HG02763 (cell line): ENCODE measurements at regions not wholly inside any gene's neighbourhood (a gene's known extent, or its start where the extent isn't known, plus 50 kb on each side); places are given as distances from the start of the nearest gene placed in this dataset.

ENCODE experiments used
- ATAC-seq: cut with Tn5 transposase; IDR thresholded peaks from one replicate; pipeline ENCODE4 v1.9.1; 2021; ENCODE audit warnings: mild to moderate bottlenecking, moderate library complexity; ENCODE audit not compliant: unreplicated experiment

- no peak for ATAC-seq
Observed at GRCh38 chr15:62567501-62567900, 402.4 kb upstream of the C2CD4B start.

DNA sequence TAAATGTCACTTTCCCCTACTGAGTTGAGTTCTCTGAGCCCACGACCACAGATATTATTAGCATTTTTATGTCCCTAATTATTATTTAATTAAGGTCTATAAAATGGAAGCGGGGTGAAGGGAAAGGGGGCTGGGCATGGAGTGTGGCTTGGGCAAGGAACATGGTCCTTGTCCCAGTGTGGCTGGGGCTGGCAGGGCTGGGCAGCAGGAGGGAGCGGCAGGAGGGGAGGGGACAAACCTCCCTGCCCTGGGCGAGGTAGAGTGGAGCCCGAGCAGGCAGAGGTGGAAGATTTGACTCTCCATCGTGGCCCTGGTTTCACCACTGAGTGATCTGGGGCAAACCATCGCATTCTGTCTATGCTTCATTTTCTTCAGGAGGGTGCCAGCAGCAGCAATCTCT, 402.9 kb upstream of the C2CD4B start:
- no peak for ATAC-seq

GRCh38 chr15:62568702-62569101, 403.6 kb upstream of the C2CD4B start:
- no peak for ATAC-seq

- ATAC-seq, result no peak
Observed at GRCh38 chr15:62569460-62570404, 404.6 kb upstream of the C2CD4B start.

- no peak for ATAC-seq
Observed at GRCh38 chr15:62570405-62570783, 405.3 kb upstream of the C2CD4B start.

DNA sequence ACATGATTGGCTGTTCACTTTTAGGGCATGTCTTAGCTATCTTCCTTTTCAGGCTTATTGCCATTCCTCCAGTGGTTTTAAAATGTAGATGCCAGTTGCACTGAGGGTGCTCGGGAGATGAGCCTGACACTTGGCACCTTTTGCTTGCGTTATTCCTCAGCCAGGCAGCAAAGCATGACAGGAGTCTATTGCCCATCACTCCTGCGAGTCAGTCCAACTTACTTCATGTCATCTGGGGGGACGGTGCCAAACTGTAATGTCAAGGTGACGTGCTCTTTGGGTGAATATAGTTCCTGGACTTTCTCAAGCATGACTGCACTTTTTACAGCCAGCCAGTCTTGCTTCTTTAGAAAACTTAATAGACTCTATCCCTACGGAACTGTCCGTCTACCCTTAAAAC, 406.0 kb upstream of the C2CD4B start:
- ATAC-seq, result no peak

DNA sequence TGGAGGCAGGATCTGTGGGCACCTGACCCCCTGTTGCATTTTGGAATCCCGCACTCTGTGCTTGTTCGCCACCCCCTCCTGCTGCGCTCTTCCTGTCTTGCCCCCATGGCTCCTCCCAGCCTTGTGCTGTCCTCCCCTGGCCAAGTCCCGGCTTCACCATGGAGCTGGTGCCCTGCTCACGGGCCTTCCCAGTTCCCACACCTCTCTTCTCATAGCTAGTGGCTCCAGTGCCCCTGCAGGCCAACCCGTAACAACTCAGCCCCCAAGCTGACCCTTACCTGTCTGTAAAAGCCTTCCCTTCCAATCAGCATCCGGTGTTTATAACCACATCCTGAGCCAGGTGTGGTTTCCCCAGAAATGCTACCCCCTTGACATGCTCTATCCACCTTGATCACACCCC, 407.7 kb upstream of the C2CD4B start:
- no peak for ATAC-seq

DNA sequence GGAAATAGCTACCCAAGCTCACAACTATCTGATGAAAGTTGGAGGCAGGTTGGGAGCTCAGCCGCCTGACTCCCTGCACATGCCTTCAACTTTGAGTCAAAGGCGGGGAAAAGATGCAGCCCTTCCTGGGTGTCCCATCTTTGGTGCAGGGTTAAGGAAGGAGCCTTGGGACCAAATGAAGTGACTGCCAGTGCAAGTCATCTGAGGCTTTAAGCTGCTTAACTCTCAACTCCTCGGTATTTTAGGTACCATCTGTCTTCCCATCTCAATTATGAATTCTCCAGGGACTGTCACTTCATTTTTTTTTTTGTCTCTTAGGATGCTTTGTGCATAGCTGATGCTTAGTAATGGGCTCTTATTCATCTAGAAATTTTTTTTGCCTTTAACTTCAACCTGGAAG, 408.8 kb upstream of the C2CD4B start:
- no peak for ATAC-seq

- no peak for ATAC-seq
Observed at GRCh38 chr15:62578546-62578945, 413.5 kb upstream of the C2CD4B start.

DNA sequence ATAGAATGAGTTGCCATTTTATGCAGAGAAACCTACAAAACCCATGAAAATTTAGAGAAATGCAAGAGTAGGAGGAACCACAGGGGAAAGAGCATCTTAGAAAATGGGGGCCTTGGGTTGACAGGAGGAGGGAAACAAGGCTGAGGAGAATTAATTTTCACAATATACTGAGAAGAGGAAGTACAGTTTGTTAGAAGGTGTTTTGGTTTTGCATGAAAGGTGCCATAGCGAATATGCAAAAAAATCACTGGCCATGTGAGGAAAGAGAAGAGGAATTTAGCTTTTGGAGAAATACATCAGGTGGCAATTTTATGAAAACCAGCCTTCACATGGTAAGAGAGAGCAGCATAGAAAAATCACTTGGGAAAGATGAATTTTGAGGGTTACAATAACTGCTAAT, 413.9 kb upstream of the C2CD4B start:
- ATAC-seq, result no peak

GRCh38 chr15:62579842-62580241, 414.8 kb upstream of the C2CD4B start:
- ATAC-seq, result no peak

DNA sequence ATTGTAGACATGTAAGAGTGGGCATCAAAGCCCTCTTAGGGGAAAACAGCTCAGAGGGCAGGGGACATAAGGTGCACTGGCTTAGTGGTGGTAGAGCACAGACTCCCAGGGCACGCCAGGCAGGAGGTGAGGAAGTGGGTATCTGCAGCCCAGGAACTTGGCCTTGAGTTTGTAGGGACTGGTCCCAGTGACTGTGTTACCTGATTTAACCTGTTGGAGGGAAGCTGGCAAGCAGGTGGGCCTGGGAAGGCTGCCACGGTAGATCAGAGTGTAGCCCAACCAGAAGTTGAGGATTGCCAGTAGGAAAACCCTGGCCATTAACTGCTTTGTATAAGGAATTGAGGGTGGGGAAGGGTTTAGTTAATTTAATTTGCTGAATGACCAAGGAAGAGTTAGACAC, 417.5 kb upstream of the C2CD4B start:
- no peak for ATAC-seq

- no peak for ATAC-seq
Observed at GRCh38 chr15:62584301-62585235, 419.5 kb upstream of the C2CD4B start.

DNA sequence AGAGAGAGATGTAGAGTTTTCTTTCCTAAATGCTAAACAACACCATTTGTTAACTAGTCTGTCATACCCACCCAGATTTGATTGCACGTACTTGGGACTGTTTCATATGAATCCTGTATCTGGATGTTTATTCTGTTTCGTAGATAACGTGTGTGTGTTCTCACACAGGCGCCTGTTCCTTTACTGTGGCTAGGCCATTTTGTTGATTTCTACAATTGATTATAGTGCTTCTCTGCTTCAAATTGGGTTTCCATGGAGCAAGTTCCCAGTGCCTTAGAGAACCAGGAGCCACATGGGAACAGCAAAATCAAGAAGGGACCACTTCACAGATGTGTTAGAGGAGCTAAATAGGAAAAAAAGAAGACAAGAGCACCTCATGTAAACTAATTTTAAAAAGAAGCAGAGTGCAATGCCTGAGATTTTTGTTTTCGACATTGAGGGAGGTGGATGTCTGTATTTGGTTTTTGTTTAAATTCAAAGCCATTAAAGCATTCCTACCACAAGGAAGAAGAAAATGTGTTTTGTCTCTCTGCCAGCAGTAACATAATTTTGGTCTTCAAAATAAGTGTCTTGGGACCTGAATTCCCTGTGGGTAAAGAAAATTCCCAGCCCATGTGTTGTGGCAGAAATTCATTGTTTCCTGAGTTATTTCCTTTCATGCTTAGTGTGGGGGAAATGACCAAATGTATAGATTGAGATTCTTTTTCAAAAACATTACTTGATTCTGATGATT, 424.0 kb upstream of the C2CD4B start:
- no peak for ATAC-seq

DNA sequence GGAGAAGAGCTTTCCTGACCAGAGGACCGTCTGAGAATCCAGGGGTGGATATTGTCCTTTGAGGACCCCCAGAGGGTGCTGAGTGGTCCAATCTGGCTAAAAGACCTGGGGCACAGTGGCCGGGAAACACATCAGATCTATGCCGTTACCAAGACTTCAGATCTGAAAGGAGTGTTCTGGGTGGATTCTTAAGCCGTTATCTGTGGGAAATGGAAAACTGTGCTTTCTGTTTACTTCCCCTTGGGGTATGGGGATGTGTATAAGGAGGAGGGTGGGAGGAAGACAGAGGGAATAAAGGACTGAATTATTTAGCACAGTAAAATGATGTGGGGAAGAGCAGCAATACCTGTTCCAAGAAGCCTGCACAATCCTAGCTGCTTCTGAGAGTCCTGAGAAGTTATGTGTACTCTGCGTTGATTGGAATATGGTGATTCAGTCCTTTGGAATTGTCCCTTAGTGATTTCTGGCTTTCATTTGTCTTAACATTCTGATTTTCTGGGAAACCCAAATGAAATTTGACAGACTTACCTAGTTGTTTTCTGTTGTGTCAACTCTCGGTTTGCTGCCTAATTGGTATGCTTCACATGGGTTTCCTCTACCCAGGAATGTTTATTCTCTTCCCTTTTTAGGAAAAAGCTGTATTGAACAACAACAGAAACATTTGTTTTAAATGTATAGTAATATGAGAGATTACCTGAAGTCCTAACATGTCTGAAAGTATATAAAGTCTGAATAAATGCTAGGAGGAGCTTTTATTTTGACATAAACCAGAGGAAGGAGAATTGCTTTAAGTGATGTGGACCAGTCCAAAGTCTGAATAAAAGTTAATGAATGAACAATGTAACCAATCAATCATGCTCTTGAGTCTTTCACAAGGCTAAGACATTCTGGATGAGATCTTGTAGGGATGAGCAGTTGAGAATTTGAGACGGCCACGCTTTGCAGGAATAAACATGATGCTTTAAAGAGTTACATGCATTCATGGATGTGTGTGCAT, 427.1 kb upstream of the C2CD4B start:
- ATAC-seq, result no peak

DNA sequence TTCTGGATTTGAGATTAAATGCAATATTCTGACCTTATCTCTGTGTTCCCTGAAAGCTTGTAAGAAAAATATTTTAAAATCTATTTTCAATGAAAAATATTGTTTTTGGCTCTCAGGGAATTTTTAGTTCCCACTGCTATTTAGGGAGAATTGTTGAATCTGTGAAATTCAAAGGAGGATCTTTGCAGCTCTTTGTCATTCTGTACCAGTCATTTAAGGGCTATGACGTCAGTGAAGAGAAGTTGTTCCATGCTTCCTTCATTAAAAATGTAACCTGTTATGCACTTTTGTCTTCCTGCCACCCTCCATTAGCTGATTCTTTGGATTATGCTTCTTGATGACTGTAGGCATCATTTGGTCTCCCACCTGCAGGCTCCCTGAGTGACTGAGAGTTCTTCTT, 427.8 kb upstream of the C2CD4B start:
- ATAC-seq, result no peak

GRCh38 chr15:62593681-62594399, 428.8 kb upstream of the C2CD4B start:
- ATAC-seq, result no peak

DNA sequence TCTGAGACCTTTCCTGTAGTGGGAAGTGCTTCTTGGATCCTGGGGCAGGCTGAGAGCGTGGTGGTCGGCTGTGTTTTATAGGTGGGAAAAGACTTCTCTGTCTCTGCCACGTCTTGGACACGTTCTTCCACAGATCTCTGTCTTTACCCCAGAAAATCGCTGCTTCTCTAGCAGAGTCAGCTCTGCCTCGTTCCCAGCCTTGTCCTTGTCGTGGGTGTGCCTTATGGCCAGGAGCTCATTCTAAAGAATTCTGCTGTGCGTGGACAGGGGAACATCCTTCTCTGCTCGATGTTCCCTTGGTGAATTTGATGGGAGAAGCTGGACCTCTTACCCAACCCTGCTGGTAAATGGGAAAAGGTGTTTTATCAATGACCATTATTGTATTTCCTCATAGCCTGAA, 433.1 kb upstream of the C2CD4B start:
- ATAC-seq, result no peak
